ENCODE measurements at regions not wholly inside any gene's neighbourhood (a gene's known extent, or its start where the extent isn't known, plus 50 kb on each side); places are given as distances from the start of the nearest gene placed in this dataset.

- TF ChIP-seq EZH2 (IDR thresholded peaks at IDR 0.05) (no peak), CTCF (IDR thresholded peaks at IDR 0.05) (no peak)
Measured at GRCh38 chr18:75556841-75557240, 129.3 kb upstream of the SMIM21 start.
